IMR-90 (cell line): ENCODE measurements at regions not wholly inside any gene's neighbourhood (a gene's known extent, or its start where the extent isn't known, plus 50 kb on each side); places are given as distances from the start of the nearest gene placed in this dataset.

Source experiments
- ATAC-seq: fragments of 200-7000 bp; cut with Tn5 transposase; 2 replicates; pipeline ENCODE4 v1.9.1; 2020; ENCODE audit warnings: low read depth, mild to moderate bottlenecking, moderate library complexity
- BruUV-seq: library from RNA; stranded (reverse); fragments of 400-500 nt; replicated peaks from 2 replicates; lab custom pipeline; 2021; lab: Mats Ljungman, UMichigan
- CTCF ChIA-PET: fragments of 300-600 bp; formaldehyde crosslinking; extraction: SDS; loops from one replicate; lab custom pipeline; 2021; ENCODE audit warnings: antibody characterized with exemption; lab: Yijun Ruan, JAX
- POLR2A ChIA-PET: fragments of 300-600 bp; sonication (Branson Sonifier 250); formaldehyde crosslinking; loops from one replicate; lab custom pipeline; 2022; ENCODE audit warnings: antibody characterized with exemption; ENCODE audit not compliant: unreplicated experiment; lab: Charles Lee
- DNase-seq: peaks from one replicate; pipeline ENCODE4 v3.0.0; 2013
- H2AFZ ChIP-seq: replicated peaks from 2 replicates; pipeline ENCODE3; 2013; ENCODE audit warnings: low read length, mild to moderate bottlenecking; ENCODE audit not compliant: poor library complexity
- H2AK5ac ChIP-seq: 2 replicates; pipeline ENCODE4 v1.6.1; 2013; ENCODE audit warnings: low read depth, low read length, inconsistent platforms
- H2AK9ac ChIP-seq: replicated peaks from 2 replicates; pipeline ENCODE3; 2013; ENCODE audit warnings: mild to moderate bottlenecking, low read depth, low read length, moderate library complexity; ENCODE audit not compliant: poor library complexity
- H2BK120ac ChIP-seq: 2 replicates; pipeline ENCODE4 v1.6.1; 2013; ENCODE audit warnings: low read depth, low read length, inconsistent platforms
- H2BK15ac ChIP-seq: 3 replicates; pipeline ENCODE4 v1.6.1; 2013; ENCODE audit warnings: low read depth, low read length, inconsistent platforms
- H2BK20ac ChIP-seq: 2 replicates; pipeline ENCODE4 v1.6.1; 2013; ENCODE audit warnings: low read depth, mild to moderate bottlenecking, inconsistent platforms, low read length, moderate library complexity
- H2BK5ac ChIP-seq: 2 replicates; pipeline ENCODE4 v1.6.1; 2013; ENCODE audit warnings: mild to moderate bottlenecking, low read depth, low read length, inconsistent platforms; ENCODE audit not compliant: poor library complexity, severe bottlenecking
- H3K14ac ChIP-seq: replicated peaks from 2 replicates; pipeline ENCODE4 v1.6.1; 2013; ENCODE audit warnings: low read depth, low read length, inconsistent platforms
- H3K18ac ChIP-seq: 2 replicates; pipeline ENCODE4 v1.6.1; 2013; ENCODE audit warnings: low read depth, low read length, control low read depth
- H3K23ac ChIP-seq: 2 replicates; pipeline ENCODE4 v1.6.1; 2013; ENCODE audit warnings: low read depth, low read length, inconsistent platforms
- H3K27ac ChIP-seq: 2 replicates; pipeline ENCODE4 v1.5.1; 2013; ENCODE audit warnings: mild to moderate bottlenecking, control low read depth, low read length; ENCODE audit not compliant: insufficient read depth
- H3K27me3 ChIP-seq: 2 replicates; pipeline ENCODE4 v1.6.1; 2013; ENCODE audit warnings: low read length; ENCODE audit not compliant: control insufficient read depth, insufficient read depth
- H3K36me3 ChIP-seq: 2 replicates; pipeline ENCODE4 v1.6.1; 2013; ENCODE audit warnings: low read length, mixed read lengths; ENCODE audit not compliant: control insufficient read depth, insufficient read depth
- H3K4ac ChIP-seq: 2 replicates; pipeline ENCODE4 v1.6.1; 2013; ENCODE audit warnings: low read depth, low read length, inconsistent platforms
- H3K4me1 ChIP-seq: 2 replicates; pipeline ENCODE4 v1.6.1; 2013; ENCODE audit warnings: low read length, mixed read lengths; ENCODE audit not compliant: control insufficient read depth, insufficient read depth
- H3K4me2 ChIP-seq: 2 replicates; pipeline ENCODE4 v1.6.1; 2013; ENCODE audit warnings: low read depth, mild to moderate bottlenecking, control low read depth, low read length, moderate library complexity
- H3K4me3 ChIP-seq: 2 replicates; pipeline ENCODE4 v1.5.1; 2013; ENCODE audit warnings: low read depth, mild to moderate bottlenecking, control low read depth, low read length, moderate library complexity; ENCODE audit not compliant: insufficient read depth
- H3K56ac ChIP-seq: 2 replicates; pipeline ENCODE4 v1.6.1; 2013; ENCODE audit warnings: low read length, inconsistent platforms; ENCODE audit not compliant: insufficient read depth; ENCODE audit errors: extremely low read depth
- H3K79me1 ChIP-seq, 2 experiments: 2 replicates each; pipeline ENCODE4 v1.6.1; 2013; ENCODE audit warnings: low read length in 2 of 2, inconsistent platforms in 1 of 2, low read depth in 1 of 2
- H3K9ac ChIP-seq: 2 replicates; pipeline ENCODE4 v1.6.1; 2013; ENCODE audit warnings: low read depth, low read length, control low read depth
- H3K9me1 ChIP-seq: 2 replicates; pipeline ENCODE4 v1.6.1; 2013; ENCODE audit warnings: low read length, inconsistent platforms; ENCODE audit not compliant: insufficient read depth
- H3K9me3 ChIP-seq: 2 replicates; pipeline ENCODE4 v1.6.1; 2013; ENCODE audit warnings: low read length; ENCODE audit not compliant: control insufficient read depth, insufficient read depth
- H4K20me1 ChIP-seq: 2 replicates; pipeline ENCODE4 v1.6.1; 2013; ENCODE audit warnings: low read length, inconsistent platforms; ENCODE audit not compliant: insufficient read depth
- H4K5ac ChIP-seq: 2 replicates; pipeline ENCODE4 v1.6.1; 2013; ENCODE audit warnings: mild to moderate bottlenecking, low read depth, low read length, control low read depth
- H4K8ac ChIP-seq, 2 experiments: 2 replicates each; pipeline ENCODE4 v1.6.1; 2013; ENCODE audit warnings: low read depth in 2 of 2, low read length in 2 of 2, control low read depth in 1 of 2, inconsistent platforms in 1 of 2
- H4K91ac ChIP-seq: 2 replicates; pipeline ENCODE4 v1.6.1; 2013; ENCODE audit warnings: low read depth, low read length, inconsistent platforms; ENCODE audit not compliant: insufficient read depth
- CEBPB ChIP-seq: IDR thresholded peaks from 2 replicates; pipeline ENCODE4 v1.6.1; 2012; ENCODE audit warnings: low read depth, low read length, improper control_type of control experiment
- CHD1 ChIP-seq: IDR thresholded peaks from 2 replicates; pipeline ENCODE4 v1.6.1; 2012; ENCODE audit warnings: low read depth, low read length, improper control_type of control experiment
- CTCF ChIP-seq: conservative IDR thresholded peaks from 2 replicates; pipeline ENCODE4 v1.5.1; 2012; ENCODE audit warnings: mild to moderate bottlenecking, low read depth, low read length, improper control_type of control experiment
- FOS ChIP-seq: fragments of 150-350 bp; IDR thresholded peaks from 2 replicates; pipeline ENCODE4 v1.6.1; 2016; ENCODE audit warnings: low read depth, low read length
- MAFK ChIP-seq: IDR thresholded peaks from 2 replicates; pipeline ENCODE4 v1.6.1; 2012; ENCODE audit warnings: low read depth, low read length, improper control_type of control experiment
- MAZ ChIP-seq: IDR thresholded peaks from 2 replicates; pipeline ENCODE4 v1.6.1; 2012; ENCODE audit warnings: low read depth, mild to moderate bottlenecking, low read length, improper control_type of control experiment, moderate library complexity, borderline replicate concordance
- MXI1 ChIP-seq: IDR thresholded peaks from 2 replicates; pipeline ENCODE4 v1.6.1; 2012; ENCODE audit warnings: low read depth, mild to moderate bottlenecking, low read length, moderate library complexity, borderline replicate concordance
- POLR2A ChIP-seq: IDR thresholded peaks from 2 replicates; pipeline ENCODE4 v1.6.1; 2012; ENCODE audit warnings: mild to moderate bottlenecking, low read depth, low read length
- RAD21 ChIP-seq: IDR thresholded peaks from 2 replicates; pipeline ENCODE4 v1.6.1; 2012; ENCODE audit warnings: low read length, improper control_type of control experiment
- RFX5 ChIP-seq: IDR thresholded peaks from 2 replicates; pipeline ENCODE4 v1.8.0; 2012; ENCODE audit warnings: low read depth, mild to moderate bottlenecking, low read length, moderate library complexity
- SMC3 ChIP-seq: fragments of 150-350 bp; IDR thresholded peaks from 2 replicates; pipeline ENCODE4 v1.6.1; 2016; ENCODE audit warnings: low read depth, mild to moderate bottlenecking, antibody characterized with exemption, low read length, moderate library complexity
- USF2 ChIP-seq: fragments of 150-350 bp; IDR thresholded peaks from 2 replicates; pipeline ENCODE4 v1.6.1; 2017; ENCODE audit warnings: mild to moderate bottlenecking, antibody characterized with exemption, low read length, low read depth
- WGBS, 2 experiments: methylation state at CpG; one replicate each; pipeline versions ENCODE4 v1.1.5 to v1.1.7; 2013; ENCODE audit warnings: missing lambda C conversion rate in 2 of 2; ENCODE audit not compliant: insufficient read length in 1 of 2; ENCODE audit errors: extremely low coverage in 2 of 2; 5-methylcytosine and 5-hydroxymethylcytosine counted together
- dilution Hi-C: fragments of 300-500 bp; cut with HindIII; formaldehyde crosslinking; loops from one replicate; pipeline ENCODE4 v1.14.3; 2018; ENCODE audit warnings: low sequenced_read_pairs; ENCODE audit not compliant: unreplicated experiment
- in situ Hi-C: fragments of 300-500 bp; cut with MboI; formaldehyde crosslinking; loops from 3 replicates; pipeline ENCODE4 v1.14.3; 2019; ENCODE audit warnings: low sequenced_read_pairs, inconsistent platforms, mixed read lengths
- intact Hi-C: fragments of 100-400 bp; cut with micrococcal nuclease; formaldehyde crosslinking; loops from 2 replicates; pipeline ENCODE4 v1.10.0; 2022

GRCh38 chr6:104050455-104050854 lies 809.3 kb downstream of the HACE1 start:
- Histone ChIP-seq H2BK15ac (no peak overlapping the region), H3K4me1 (no peaks in the 10 kb centered on the region), H3K4me3 (no peak overlapping the region), H4K5ac (no peak overlapping the region), H3K79me1 (no peaks in the 10 kb centered on the region), H3K27ac (no peak overlapping the region), H2AK9ac (no peak overlapping the region), H3K9me1 (no peaks in the 10 kb centered on the region), H3K9ac (no peak overlapping the region), H4K8ac (no peak overlapping the region), H3K9me3 (peaks cover 8% of the 10 kb centered on the region), H4K91ac (no peak overlapping the region), H2AK5ac (no peak overlapping the region), H2BK20ac (no peak overlapping the region), H2BK5ac (no peak overlapping the region), H3K36me3 (no peaks in the 10 kb centered on the region), H3K18ac (no peak overlapping the region), H3K14ac (no peak overlapping the region), H3K27me3 (no peaks in the 10 kb centered on the region), H3K4me2 (no peak overlapping the region), H4K20me1 (no peaks in the 10 kb centered on the region), H3K56ac (no peak overlapping the region), H3K23ac (no peak overlapping the region), H2BK120ac (no peak overlapping the region), H2AFZ (no peak overlapping the region), H3K4ac (no peak overlapping the region)
- ChIA-PET POLR2A (no interaction called here), CTCF (no interaction called here)
- TF ChIP-seq CHD1 (no peak), USF2 (no peak), FOS (no peak), RFX5 (no peak), MXI1 (no peak), CTCF (no peak), CEBPB (no peak), MAFK (no peak), SMC3 (no peak), POLR2A (no peak), RAD21 (no peak), MAZ (no peak)
- BruUV-seq = no TSS peak
- in situ Hi-C loops (no loop called here), intact Hi-C loops (no loop called here), dilution Hi-C loops (no loop called here)
- DNase-seq (no peak), ATAC-seq (no peak)
- WGBS, 2 experiments = no CpG with 5 or more reads among the region's 2 CpGs
